Stomach (tissue), 4 donors: ENCODE measurements at regions not wholly inside any gene's neighbourhood (a gene's known extent, or its start where the extent isn't known, plus 50 kb on each side); places are given as distances from the start of the nearest gene placed in this dataset.

Experiments used
- CTCF ChIP-seq, 7 experiments: fragments of 450-650 bp in 4 of 7; fragments of 200-600 bp in 3 of 7; sonication (generic) in 3 of 7; IDR thresholded peaks; one replicate each; pipeline ENCODE4 v1.5.1; 2016 to 2019; ENCODE audit warnings: antibody characterized with exemption in 7 of 7, control low read depth in 2 of 7, mild to moderate bottlenecking in 1 of 7
- EP300 ChIP-seq: sonication (generic); formaldehyde crosslinking; IDR thresholded peaks from one replicate; pipeline ENCODE4 v1.6.1; 2017; ENCODE audit warnings: antibody characterized with exemption
- POLR2A ChIP-seq, 4 donors: fragments of 450-650 bp; IDR thresholded peaks; one replicate each; pipeline ENCODE4 v1.6.1; 2016; ENCODE audit warnings: antibody characterized with exemption in 4 of 4, control low read depth in 2 of 4, mild to moderate bottlenecking in 1 of 4, moderate library complexity in 1 of 4
- POLR2AphosphoS5 ChIP-seq, 3 donors: sonication (generic); formaldehyde crosslinking; IDR thresholded peaks; one replicate each; pipeline ENCODE4 v1.6.1; 2016; ENCODE audit warnings: antibody characterized with exemption in 3 of 3

- no peak for TF ChIP-seq CTCF (IDR thresholded peaks at IDR 0.05)
- no peak for TF ChIP-seq EP300
- TF ChIP-seq POLR2A (IDR thresholded peaks at IDR 0.05), result no peak
- TF ChIP-seq POLR2AphosphoS5 (IDR thresholded peaks at IDR 0.05), result no peak
These were observed 109.3 kb downstream of the DKK1 start for GRCh38 chr10:52423369-52423768.
